ENCODE measurements at regions not wholly inside any gene's neighbourhood (a gene's known extent, or its start where the extent isn't known, plus 50 kb on each side); places are given as distances from the start of the nearest gene placed in this dataset.

GRCh38 chrX:113644426-113644825, 803.8 kb upstream of the AMOT start:
- H3K9me3 Mint-ChIP-seq (ENCODE audit: unreplicated experiment), result no peaks in the 10 kb centered on the region
- H3K4me3 Mint-ChIP-seq (ENCODE audit: unreplicated experiment), result no peak overlapping the region
- peak overlapping the region; percentile 11 for H3K27ac Mint-ChIP-seq (ENCODE audit: low read depth, unreplicated experiment)
- no peaks in the 10 kb centered on the region for H3K4me1 Mint-ChIP-seq (ENCODE audit: insufficient read depth, unreplicated experiment)
- H3K36me3 Mint-ChIP-seq (ENCODE audit: insufficient read depth, unreplicated experiment), result no peaks in the 10 kb centered on the region
- no TSS peak for BruUV-seq (replicated peaks)
- CTCF ChIA-PET, result no interaction called here
- TF ChIP-seq CTCF (IDR thresholded peaks at IDR 0.05; ENCODE audit: unreplicated experiment), result no peak
- POLR2A ChIA-PET, result no interaction called here
- H3K27me3 Mint-ChIP-seq (ENCODE audit: insufficient read depth, unreplicated experiment), result peaks cover 51% of the 10 kb centered on the region
- DNase-seq (ENCODE audit: unreplicated experiment), result peak; percentile 38
- intact Hi-C loops (cut with micrococcal nuclease), result no loop called here

- Mint-ChIP-seq H3K4me3 (ENCODE audit: unreplicated experiment) (no peak overlapping the region), H3K27ac (ENCODE audit: low read depth, unreplicated experiment) (no peak overlapping the region), H3K36me3 (ENCODE audit: insufficient read depth, unreplicated experiment) (no peaks in the 10 kb centered on the region), H3K9me3 (ENCODE audit: unreplicated experiment) (no peaks in the 10 kb centered on the region), H3K27me3 (ENCODE audit: insufficient read depth, unreplicated experiment) (peaks cover 47% of the 10 kb centered on the region), H3K4me1 (ENCODE audit: insufficient read depth, unreplicated experiment) (no peaks in the 10 kb centered on the region)
- DNase-seq (ENCODE audit: unreplicated experiment), result no peak
- ChIA-PET CTCF (no interaction called here), POLR2A (no interaction called here)
- intact Hi-C loops (cut with micrococcal nuclease), result no loop called here
- no TSS peak for BruUV-seq (replicated peaks)
- no peak for TF ChIP-seq CTCF (IDR thresholded peaks at IDR 0.05; ENCODE audit: unreplicated experiment)
Observed at GRCh38 chrX:113634565-113634964, 793.9 kb upstream of the AMOT start.

- H3K36me3 Mint-ChIP-seq (ENCODE audit: insufficient read depth, unreplicated experiment), result no peaks in the 10 kb centered on the region
- BruUV-seq (replicated peaks), result no TSS peak
- no peaks in the 10 kb centered on the region for H3K9me3 Mint-ChIP-seq (ENCODE audit: unreplicated experiment)
- peaks cover 61% of the 10 kb centered on the region for H3K27me3 Mint-ChIP-seq (ENCODE audit: insufficient read depth, unreplicated experiment)
- DNase-seq (ENCODE audit: unreplicated experiment), result no peak
- no peaks in the 10 kb centered on the region for H3K4me1 Mint-ChIP-seq (ENCODE audit: insufficient read depth, unreplicated experiment)
- ChIA-PET POLR2A (interaction anchor here (1.2 kb wide), 1 partner anchor 12 kb away, joined by 3 read pairs; no protein-coding TSS in a partner anchor), CTCF (interaction anchor here (0.6 kb wide), 1 partner anchor 352 kb away, joined by 5 read pairs; no protein-coding TSS in a partner anchor)
- H3K4me3 Mint-ChIP-seq (ENCODE audit: unreplicated experiment), result no peak overlapping the region
- intact Hi-C loops (cut with micrococcal nuclease), result no loop called here
- TF ChIP-seq CTCF (IDR thresholded peaks at IDR 0.05; ENCODE audit: unreplicated experiment), result no peak
- no peak overlapping the region for H3K27ac Mint-ChIP-seq (ENCODE audit: low read depth, unreplicated experiment)
Observed at GRCh38 chrX:113629326-113629725, 788.7 kb upstream of the AMOT start.

GRCh38 chrX:113594123-113594841, 753.7 kb upstream of the AMOT start:
- BruUV-seq (replicated peaks), result no TSS peak
- Mint-ChIP-seq H3K36me3 (ENCODE audit: insufficient read depth, unreplicated experiment) (no peaks in the 10 kb centered on the region), H3K27me3 (ENCODE audit: insufficient read depth, unreplicated experiment) (peaks cover 47% of the 10 kb centered on the region), H3K4me1 (ENCODE audit: insufficient read depth, unreplicated experiment) (no peaks in the 10 kb centered on the region), H3K9me3 (ENCODE audit: unreplicated experiment) (no peaks in the 10 kb centered on the region), H3K4me3 (ENCODE audit: unreplicated experiment) (no peak overlapping the region), H3K27ac (ENCODE audit: low read depth, unreplicated experiment) (no peak overlapping the region)
- intact Hi-C loops (cut with micrococcal nuclease), result no loop called here
- DNase-seq (ENCODE audit: unreplicated experiment), result peak; percentile 0
- CTCF ChIA-PET, result no interaction called here
- no peak for TF ChIP-seq CTCF (IDR thresholded peaks at IDR 0.05; ENCODE audit: unreplicated experiment)
- POLR2A ChIA-PET, result interaction anchor here (0.7 kb wide), 1 partner anchor 11 kb away, joined by 3 read pairs; no protein-coding TSS in a partner anchor
